ENCODE measurements at regions not wholly inside any gene's neighbourhood (a gene's known extent, or its start where the extent isn't known, plus 50 kb on each side); places are given as distances from the start of the nearest gene placed in this dataset.

DNA sequence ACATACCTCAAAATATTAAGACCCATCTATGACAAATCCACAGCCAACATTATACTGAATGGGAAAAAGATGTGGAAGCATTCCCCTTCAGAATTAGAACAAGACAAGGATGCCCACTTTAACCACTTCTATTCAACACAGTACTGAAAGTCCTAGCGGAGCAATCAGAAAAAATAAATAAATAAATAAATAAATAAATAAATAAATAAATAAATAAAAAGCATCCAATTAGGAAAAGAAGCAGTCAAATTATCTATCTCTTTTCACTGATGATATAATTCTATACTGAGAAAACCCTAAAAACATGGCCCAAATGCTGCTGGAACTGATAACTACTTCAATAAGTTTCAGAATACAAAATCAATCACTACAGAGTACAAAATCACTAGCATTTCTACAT is 67.5 kb downstream of the PRR32 start:
- DNase-seq: no peak

DNA sequence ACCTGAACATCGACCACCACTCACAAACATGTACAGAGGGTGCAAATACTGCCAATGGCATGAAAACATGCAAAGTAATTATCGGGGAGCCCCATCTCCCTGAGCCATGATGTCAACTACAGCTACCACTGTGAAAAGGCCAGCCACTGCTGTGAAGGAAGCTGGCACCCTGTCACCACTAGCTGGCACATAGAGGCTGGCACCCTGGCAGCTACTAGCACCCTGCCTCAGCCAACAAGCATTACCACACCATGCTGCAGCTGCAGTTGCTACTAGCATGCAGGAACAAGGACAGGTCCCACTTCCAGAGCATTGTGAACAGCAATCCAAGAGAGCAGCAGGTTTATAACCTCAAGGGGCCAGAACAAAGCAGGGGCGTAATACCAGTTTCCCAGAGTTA is 81.4 kb downstream of the PRR32 start:
- no peak for DNase-seq

DNA sequence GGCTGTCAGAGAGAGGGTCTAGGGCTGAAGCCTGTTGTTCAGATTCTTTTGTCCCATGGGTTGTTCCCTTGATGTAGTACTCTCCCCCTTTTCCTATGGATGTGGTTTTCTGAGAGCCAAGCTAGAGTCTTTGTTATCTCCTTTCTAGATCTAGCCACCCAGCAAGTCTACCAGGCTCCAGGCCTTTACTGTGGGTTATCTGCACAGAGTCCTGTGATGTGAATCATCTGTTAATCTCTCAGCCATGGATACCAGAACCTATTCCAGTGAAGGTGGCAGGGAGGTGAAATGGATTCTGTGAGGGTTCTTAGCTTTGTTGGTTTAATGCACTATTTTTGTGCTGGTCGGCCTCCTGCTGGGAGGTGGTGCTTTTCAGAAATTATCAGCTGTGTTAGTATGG is 109.5 kb downstream of the PRR32 start:
- DNase-seq: no peak

- DNase-seq: no peak
Observed at GRCh38 chrX:126967225-126967624, 147.7 kb downstream of the PRR32 start.

DNA sequence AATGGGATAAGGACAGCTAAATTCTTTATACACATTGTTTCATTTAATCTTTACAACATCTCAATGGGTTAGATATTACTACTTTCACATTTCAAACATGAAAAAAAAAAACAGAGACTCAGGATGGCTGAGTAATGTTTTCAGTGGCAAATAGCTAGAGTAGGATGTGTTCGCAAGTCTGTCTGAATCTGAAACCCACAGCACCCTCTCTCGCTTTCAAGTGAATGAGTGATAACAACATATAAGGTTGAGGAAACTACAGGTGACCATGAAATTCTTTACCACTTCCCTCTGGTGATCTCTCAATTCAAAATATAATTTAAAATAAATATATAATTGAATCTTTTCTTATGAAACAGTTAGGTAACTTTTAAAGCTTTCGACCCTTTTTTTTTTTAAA is 162.6 kb downstream of the PRR32 start:
- DNase-seq: no peak

DNA sequence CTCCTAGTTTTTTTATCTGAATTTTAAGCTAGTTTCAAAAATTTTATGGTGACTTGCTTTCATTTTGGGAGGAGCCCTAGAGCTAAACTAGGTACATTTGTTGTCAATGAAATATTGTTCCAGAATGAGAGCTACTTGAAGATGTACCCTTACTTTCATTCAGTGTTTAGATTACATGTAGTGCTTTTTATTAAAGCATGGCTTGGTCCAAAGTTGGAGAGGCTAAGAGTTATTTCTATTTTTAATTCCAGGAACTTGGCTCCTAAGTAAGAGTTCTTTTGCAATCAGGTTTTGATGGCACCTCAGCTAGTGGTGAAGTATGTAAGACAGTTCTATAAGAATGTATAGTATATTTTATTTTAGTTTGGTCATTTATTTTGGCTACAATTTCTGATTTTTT is 165.5 kb downstream of the PRR32 start:
- DNase-seq: no peak

DNA sequence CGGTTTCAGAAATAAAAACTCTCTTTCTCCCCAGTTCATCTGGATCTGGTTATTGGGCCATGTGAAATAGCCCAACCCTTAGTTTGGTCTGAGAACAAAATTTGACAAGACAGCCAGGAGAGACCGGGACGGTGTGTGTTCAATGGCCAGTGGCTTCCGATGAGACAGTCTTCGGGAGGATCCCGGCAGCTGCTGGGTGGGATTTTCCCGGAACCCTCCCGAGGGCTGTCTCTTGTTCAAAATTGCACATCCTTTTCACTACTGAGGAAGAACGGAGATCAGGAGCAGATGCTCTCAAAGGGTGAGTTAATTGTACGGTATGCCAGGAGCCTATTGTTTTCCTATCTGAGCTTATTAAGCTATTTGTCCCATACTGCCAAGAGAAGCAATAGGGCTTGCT is 166.5 kb downstream of the PRR32 start:
- no peak for DNase-seq

GRCh38 chrX:126994032-126994600 is 174.6 kb downstream of the PRR32 start:
- DNase-seq: no peak

GRCh38 chrX:127011629-127012028 is 192.1 kb downstream of the PRR32 start:
- DNase-seq: no peak

DNA sequence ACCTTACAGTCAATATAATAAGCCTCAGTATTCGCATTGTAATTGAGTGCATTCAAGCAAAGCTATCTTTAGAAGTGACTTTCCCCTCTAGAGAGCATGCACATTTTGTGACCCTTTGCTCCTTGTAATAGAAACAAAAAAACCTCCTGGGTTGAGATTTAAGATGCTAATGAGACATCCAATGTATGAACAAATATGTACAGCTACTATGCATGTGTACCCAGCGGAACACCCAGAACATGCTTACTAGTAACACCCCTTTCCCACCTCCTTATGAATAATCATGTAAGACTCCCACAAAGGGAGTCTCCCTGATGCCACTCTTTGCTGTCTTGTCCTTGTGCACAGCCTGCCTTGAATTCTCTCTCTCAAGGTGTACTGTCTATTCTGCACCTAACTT is 205.5 kb downstream of the PRR32 start:
- DNase-seq: no peak

DNA sequence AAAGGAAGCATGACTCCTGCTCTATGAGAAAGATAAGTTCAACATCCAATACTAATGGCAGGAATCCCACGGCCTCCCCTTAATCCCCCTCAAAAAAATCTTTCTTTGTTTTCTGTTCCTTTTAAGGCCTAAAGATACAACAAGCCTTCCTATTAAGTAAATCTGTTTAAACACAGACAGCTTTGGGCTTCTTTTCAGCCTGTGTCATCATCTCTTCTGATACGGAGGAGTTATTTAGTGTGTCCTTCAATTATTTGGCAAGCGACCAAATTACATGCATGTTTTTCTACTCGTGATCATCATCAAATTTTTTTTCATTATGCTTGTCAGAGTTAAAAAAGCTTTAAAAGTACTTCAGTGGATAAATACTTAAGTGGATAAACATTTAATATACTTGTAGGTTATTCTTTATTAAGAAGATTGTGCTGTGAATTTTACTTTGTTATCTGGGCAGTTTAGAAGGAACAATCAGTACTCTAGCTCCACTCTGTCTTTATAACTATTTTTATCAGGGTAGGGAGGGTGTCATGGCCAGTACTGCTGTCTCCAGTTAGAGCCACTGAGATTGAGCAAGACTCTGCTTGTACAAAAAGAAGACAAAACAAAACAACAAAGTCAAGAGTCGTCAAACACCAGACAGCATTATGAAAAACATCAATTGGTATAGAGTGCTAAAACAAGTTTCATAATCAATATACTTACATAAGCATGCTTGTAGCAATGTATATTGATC is 210.7 kb downstream of the PRR32 start:
- no peak for DNase-seq

- DNase-seq: no peak
Observed at GRCh38 chrX:127037159-127037558, 217.6 kb downstream of the PRR32 start.

GRCh38 chrX:127038065-127038464 is 218.5 kb downstream of the PRR32 start:
- DNase-seq: peak; percentile 2

GRCh38 chrX:127057891-127058619 is 238.5 kb downstream of the PRR32 start:
- DNase-seq: no peak

GRCh38 chrX:127085939-127086338 is 266.4 kb downstream of the PRR32 start:
- DNase-seq: no peak

- no peak for DNase-seq
Observed at GRCh38 chrX:127112726-127113125, 293.2 kb downstream of the PRR32 start.

DNA sequence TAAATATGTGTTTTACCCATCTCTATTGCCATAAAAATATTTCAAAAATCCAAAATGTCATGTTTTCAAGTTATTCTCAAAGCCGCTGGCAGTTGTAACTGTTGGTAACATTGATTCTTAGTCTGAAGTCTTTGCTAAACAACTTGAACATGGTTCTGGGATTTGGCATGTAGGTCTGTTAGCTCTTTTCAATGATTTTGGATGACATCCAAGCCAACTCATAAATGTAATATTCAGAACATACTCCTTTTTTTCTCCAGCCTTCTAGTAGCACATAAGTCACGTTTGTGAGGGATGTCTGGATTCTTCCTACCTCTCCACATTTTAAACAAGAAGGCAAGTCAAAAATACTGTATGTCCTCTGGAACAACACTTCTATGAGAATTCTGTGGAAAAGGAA is 305.3 kb downstream of the PRR32 start:
- DNase-seq: no peak

DNA sequence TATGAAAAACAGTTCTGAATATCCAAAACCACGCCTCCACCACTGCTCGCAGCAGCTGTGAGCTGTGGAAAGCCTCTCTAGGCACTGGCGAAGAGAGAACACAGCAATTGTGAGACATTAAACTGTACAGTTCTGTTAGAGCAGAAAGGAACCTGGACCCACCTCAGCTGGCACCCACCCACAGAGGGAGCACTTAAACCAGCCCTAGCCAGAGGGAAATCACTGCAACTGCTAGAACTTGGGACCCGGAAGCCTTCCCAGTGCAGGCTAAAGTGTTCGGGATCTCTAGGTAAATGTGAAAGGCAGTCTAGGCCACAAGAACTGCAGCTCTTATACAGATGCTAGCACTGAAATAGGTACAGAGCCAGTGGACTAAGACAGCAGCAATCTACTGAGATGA is 308.8 kb downstream of the PRR32 start:
- DNase-seq: no peak

DNA sequence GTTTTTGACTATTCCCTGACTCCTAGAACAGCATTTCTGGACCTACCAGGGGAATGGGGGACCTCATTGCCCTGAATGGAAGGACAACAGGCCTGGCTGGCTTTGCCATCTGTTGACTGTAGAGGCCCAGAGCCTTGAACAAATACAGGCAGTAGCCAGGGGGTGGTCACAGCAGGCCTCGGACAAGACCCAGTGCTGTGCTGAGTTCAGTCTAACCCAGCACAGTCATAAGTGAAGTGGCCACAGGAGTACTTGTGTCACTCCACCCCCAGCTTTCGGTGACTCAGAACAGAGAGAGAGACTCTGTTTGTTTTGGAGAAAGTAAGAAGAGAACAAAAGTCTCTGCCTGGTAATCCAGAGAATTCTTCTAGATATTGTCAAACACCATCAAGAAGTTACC is 310.0 kb downstream of the PRR32 start:
- no peak for DNase-seq

- no peak for DNase-seq
Observed at GRCh38 chrX:127138218-127138617, 318.7 kb downstream of the PRR32 start.

- no peak for DNase-seq
Observed at GRCh38 chrX:127177966-127178365, 358.4 kb downstream of the PRR32 start.

DNA sequence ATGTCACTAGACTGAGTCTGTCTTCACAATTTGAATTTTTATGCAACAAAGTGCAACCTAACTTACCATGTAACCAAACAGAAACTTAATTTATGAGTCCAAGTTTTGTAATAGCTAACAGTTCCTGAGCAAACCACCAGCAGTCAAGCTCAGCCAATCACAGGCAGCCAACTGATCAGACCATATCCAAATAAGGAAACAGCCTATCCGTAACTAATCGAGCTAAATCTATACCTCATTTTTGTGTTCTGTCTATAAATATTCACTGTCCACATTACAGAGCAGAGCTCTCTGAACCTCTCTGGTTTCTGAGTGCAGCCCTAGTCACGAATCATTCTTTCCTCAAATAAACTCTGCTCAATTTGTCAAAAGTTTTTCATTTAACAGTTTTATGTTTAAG is 367.6 kb downstream of the PRR32 start:
- DNase-seq: no peak

DNA sequence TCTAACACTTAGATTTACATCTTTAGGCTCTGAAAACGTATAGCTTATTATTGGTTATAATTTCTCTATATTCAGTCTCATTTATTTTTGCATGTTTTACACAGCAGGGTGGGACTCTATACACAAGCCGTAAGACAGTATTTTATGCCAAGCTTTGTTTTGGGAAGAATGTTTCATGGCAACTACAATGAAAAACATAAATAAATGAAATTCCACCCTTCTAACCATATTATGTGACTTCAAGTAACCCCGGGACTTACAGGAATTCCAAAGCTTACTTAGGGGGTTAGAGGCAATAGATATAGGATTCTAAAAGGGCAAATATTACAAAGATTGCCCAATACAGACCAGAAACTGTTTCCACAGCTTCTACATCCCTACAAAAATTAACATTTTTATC is 370.9 kb downstream of the PRR32 start:
- DNase-seq: no peak

DNA sequence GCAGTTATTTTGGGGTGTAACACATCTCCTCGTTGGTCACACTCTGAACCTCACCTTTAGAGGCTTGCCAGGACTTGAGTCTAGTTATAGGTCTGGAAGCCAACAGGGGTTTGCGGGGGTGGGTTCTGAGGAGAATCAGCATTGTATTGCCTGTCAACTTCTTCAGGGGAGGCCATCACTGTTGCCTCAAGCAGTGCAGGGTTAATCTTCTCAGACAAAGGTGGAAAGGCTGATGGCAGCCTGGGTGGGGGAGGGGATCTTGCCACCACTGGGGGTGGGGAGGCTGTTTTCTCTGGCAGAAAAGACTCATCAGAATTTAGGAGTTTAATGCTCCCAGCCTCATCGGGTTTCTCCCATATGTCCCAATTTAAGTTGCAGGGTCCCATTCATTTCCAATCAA is 387.8 kb downstream of the PRR32 start:
- no peak for DNase-seq

Measured in hematopoietic multipotent progenitor cell treated with erythropoietin and hydrocortisone succinate and interleukin-3 and kit ligand, for 6 days (in vitro differentiated cells).